HG02588 (cell line): ENCODE measurements at regions not wholly inside any gene's neighbourhood (a gene's known extent, or its start where the extent isn't known, plus 50 kb on each side); places are given as distances from the start of the nearest gene placed in this dataset.
"Not testable (repeated sequence)": the region's sequence is repeated elsewhere in the genome, so short reads cannot be mapped to it uniquely, and the experiment has no call there.

ENCODE experiments used
- ATAC-seq: cut with Tn5 transposase; IDR thresholded peaks from one replicate; pipeline ENCODE4 v1.9.1; 2021; ENCODE audit warnings: mild to moderate bottlenecking, moderate library complexity; ENCODE audit not compliant: unreplicated experiment

GRCh38 chr2:145760781-145761649 lies 1241.1 kb upstream of the ZEB2 start:
- no peak for ATAC-seq

- no peak for ATAC-seq
Measured at GRCh38 chr2:145759228-145759915, 1239.5 kb upstream of the ZEB2 start.

- no peak for ATAC-seq
Measured at GRCh38 chr2:145757503-145758246, 1237.8 kb upstream of the ZEB2 start.

- ATAC-seq, result no peak
Measured at GRCh38 chr2:145755019-145755837, 1235.3 kb upstream of the ZEB2 start.

GRCh38 chr2:145753966-145754365 lies 1234.0 kb upstream of the ZEB2 start:
- no peak for ATAC-seq

- no peak for ATAC-seq
Measured at GRCh38 chr2:145753041-145753608, 1233.2 kb upstream of the ZEB2 start.

- ATAC-seq, result peak; percentile 20
Measured at GRCh38 chr2:145752091-145752806, 1232.3 kb upstream of the ZEB2 start.

GRCh38 chr2:145751629-145752028 lies 1231.7 kb upstream of the ZEB2 start:
- ATAC-seq, result peak; percentile 81

GRCh38 chr2:145751155-145751554 lies 1231.2 kb upstream of the ZEB2 start:
- peak; percentile 1 for ATAC-seq

GRCh38 chr2:145750612-145751011 lies 1230.7 kb upstream of the ZEB2 start:
- ATAC-seq, result no peak

- ATAC-seq, result no peak
Measured at GRCh38 chr2:145750144-145750543, 1230.2 kb upstream of the ZEB2 start.

GRCh38 chr2:145749556-145749955 lies 1229.6 kb upstream of the ZEB2 start:
- ATAC-seq, result no peak

GRCh38 chr2:145748927-145749326 lies 1229.0 kb upstream of the ZEB2 start:
- peak; percentile 48 for ATAC-seq

- no peak for ATAC-seq
Measured at GRCh38 chr2:145747715-145748114, 1227.8 kb upstream of the ZEB2 start.

- ATAC-seq, result not testable (repeated sequence)
Measured at GRCh38 chr2:145745387-145745721, 1225.4 kb upstream of the ZEB2 start.

GRCh38 chr2:145744541-145745386 lies 1224.8 kb upstream of the ZEB2 start:
- ATAC-seq, result peak; percentile 64

- ATAC-seq, result no peak
Measured at GRCh38 chr2:145743011-145743410, 1223.1 kb upstream of the ZEB2 start.

GRCh38 chr2:145741636-145742035 lies 1221.7 kb upstream of the ZEB2 start:
- ATAC-seq, result no peak

- no peak for ATAC-seq
Measured at GRCh38 chr2:145741181-145741580, 1221.3 kb upstream of the ZEB2 start.
